Kidney epithelial cell (primary cell): ENCODE measurements at regions not wholly inside any gene's neighbourhood (a gene's known extent, or its start where the extent isn't known, plus 50 kb on each side); places are given as distances from the start of the nearest gene placed in this dataset.

Experiments used
- DNase-seq: peaks from one replicate; pipeline ENCODE4 v3.0.0-alpha.2; 2010; ENCODE audit warnings: low read depth
- H3K27me3 ChIP-seq: 2 replicates; pipeline ENCODE4 v1.6.0; 2011; ENCODE audit warnings: low read length; ENCODE audit not compliant: control insufficient read depth, insufficient read depth
- H3K36me3 ChIP-seq: 2 replicates; pipeline ENCODE4 v1.5.1; 2011; ENCODE audit warnings: low read length; ENCODE audit not compliant: control insufficient read depth, insufficient read depth
- H3K4me3 ChIP-seq: 2 replicates; pipeline ENCODE4 v1.5.1; 2011; ENCODE audit warnings: low read depth, mild to moderate bottlenecking, control low read depth, low read length
- TF ChIP-seq, protein P1 (sequence below): IDR thresholded peaks from 2 replicates; pipeline ENCODE4 v1.5.1; 2011; ENCODE audit warnings: mild to moderate bottlenecking, moderate library complexity, low read length, control low read depth, inconsistent platforms; ENCODE audit not compliant: insufficient read depth, poor library complexity, severe bottlenecking

DNA sequence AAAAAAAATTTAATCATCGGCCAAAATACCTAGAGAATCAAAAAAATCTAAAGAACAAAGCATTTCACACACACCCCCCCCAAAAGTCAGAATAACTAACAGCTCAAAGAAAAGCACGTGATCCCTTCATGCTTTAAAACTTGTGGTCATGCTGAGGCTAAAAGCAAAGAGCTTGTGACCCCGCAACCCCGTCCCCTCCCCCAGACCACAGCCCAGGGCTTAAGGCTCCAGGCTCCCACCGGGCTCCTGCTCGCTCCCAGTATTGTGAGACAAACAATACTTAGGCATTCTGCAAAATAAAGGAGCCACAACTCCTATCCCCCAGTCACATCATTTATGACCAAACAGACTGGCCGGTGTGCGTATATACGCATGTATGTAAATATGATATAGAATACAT lies 62.1 kb upstream of the CCDC160 start:
- no peaks in the 10 kb centered on the region for H3K36me3 ChIP-seq
- TF ChIP-seq, protein P1, sequence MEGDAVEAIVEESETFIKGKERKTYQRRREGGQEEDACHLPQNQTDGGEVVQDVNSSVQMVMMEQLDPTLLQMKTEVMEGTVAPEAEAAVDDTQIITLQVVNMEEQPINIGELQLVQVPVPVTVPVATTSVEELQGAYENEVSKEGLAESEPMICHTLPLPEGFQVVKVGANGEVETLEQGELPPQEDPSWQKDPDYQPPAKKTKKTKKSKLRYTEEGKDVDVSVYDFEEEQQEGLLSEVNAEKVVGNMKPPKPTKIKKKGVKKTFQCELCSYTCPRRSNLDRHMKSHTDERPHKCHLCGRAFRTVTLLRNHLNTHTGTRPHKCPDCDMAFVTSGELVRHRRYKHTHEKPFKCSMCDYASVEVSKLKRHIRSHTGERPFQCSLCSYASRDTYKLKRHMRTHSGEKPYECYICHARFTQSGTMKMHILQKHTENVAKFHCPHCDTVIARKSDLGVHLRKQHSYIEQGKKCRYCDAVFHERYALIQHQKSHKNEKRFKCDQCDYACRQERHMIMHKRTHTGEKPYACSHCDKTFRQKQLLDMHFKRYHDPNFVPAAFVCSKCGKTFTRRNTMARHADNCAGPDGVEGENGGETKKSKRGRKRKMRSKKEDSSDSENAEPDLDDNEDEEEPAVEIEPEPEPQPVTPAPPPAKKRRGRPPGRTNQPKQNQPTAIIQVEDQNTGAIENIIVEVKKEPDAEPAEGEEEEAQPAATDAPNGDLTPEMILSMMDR, result no peak
- no peak for DNase-seq
- H3K27me3 ChIP-seq, result peaks cover 11% of the 10 kb centered on the region
- no peak overlapping the region for H3K4me3 ChIP-seq

DNA sequence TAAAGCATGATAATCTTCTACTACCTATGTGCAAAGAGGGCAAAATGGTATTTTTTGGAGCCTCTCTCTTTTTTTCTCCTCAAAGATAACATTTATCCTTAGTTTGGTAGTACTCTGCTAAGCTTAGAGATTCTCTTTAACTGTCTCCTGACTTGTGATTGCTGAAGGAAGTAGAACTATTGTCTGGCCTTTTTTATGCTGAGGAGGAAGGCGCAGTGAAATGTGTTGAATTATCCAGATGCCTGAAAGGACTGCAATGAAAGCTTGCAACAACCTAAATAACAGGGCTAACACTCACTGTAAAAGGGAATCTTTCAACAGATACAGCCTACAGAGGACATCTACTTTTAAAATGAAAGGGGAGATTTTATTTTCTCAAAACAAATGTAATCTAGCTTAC lies 59.5 kb upstream of the CCDC160 start:
- DNase-seq, result no peak
- no peaks in the 10 kb centered on the region for H3K36me3 ChIP-seq
- no peak overlapping the region for H3K4me3 ChIP-seq
- TF ChIP-seq, protein P1, result no peak
- H3K27me3 ChIP-seq, result peaks cover 8% of the 10 kb centered on the region

DNA sequence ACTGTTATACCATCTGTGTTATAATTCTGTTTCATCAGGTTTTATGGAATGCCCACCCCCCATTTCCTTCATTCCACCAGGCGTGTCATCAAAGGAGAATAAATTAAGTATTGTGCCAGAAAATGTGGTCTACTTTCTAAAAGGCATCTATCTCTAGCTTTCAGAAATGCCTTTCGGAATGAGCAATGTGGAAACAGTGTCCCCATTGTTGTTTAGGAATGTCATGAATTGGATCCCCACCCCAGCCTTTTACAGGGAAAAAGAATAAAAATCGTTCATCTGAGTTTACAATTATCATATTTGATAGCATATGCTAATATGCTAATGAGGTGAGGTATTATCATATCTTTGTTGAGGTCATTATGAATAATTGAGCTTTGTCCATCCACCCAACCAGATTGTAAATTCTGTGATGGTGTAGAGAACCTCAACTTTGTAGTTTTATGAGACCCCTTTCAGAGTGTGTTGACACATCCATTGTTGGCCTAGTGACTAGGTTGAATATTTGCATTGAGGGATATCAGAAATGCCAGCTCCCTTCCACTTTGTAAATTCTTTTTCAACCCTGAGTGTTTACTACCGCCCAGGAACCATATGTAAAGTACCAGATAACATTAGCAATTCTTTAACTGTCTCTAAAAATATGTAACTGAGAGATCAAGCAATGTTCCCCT lies 56.2 kb upstream of the CCDC160 start:
- no peak overlapping the region for H3K4me3 ChIP-seq
- TF ChIP-seq, protein P1, result no peak
- no peak for DNase-seq
- H3K36me3 ChIP-seq, result no peaks in the 10 kb centered on the region
- H3K27me3 ChIP-seq, result no peaks in the 10 kb centered on the region

DNA sequence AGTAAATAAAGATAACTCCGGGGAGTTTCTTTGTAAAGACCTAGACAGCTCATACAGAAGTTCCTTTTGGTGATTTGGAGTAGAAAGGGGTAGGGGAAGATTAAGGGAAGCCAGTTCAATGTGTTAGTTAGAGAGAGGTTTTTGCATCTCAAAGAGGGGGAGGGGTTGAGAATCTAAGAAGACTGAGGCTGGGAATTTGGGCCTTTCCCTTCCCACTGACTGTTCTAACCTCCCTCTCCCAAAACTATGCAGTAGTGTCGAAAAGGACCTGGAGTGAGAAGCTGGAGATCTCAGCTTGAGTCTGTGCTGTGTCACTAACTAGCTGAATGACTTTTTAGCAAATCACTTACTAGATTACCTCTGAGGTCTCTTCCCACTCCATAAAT lies 55.7 kb upstream of the CCDC160 start:
- Histone ChIP-seq H3K27me3 (no peaks in the 10 kb centered on the region), H3K36me3 (no peaks in the 10 kb centered on the region), H3K4me3 (no peak overlapping the region)
- no peak for DNase-seq
- TF ChIP-seq, protein P1, result no peak

DNA sequence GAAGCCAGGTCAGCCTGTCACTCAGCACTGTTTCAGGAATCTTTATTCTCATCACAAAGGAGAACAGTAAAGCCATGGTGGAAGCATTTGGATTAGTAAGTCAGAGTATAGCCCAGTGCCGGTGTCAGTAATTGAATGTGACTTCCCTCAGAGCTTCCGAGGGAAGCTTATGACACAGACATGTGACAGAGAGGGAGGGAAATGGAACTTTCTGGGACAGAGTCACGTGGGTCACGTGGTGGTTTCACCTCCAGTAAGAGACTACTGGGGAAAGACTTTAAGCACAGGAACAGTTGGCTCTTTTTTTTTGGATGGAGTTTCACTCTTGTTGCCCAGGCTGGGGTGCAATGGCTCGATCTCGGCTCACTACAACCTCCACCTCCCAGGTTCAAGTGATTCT lies 53.3 kb upstream of the CCDC160 start:
- TF ChIP-seq, protein P1, result no peak
- DNase-seq, result no peak
- Histone ChIP-seq H3K27me3 (no peaks in the 10 kb centered on the region), H3K4me3 (no peak overlapping the region), H3K36me3 (no peaks in the 10 kb centered on the region)

DNA sequence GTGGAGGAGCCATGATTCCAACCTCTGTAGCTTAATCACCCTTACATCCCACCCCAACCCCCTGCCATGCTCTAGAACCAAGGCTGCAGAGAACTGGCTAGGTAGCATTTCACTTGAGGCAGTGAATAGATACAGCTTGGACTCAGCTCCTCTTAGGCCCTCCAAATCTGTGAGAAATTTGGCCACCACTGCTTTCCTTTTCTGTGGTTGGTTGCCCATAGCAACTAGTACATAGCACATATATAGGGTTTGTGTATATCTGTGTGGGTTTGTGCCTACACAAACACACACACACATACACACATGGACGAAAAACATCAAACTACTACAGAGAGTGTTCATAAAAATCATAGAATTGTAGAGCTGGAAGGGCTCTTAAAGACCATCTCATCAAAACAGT lies 52.0 kb upstream of the CCDC160 start:
- DNase-seq, result no peak
- Histone ChIP-seq H3K36me3 (no peaks in the 10 kb centered on the region), H3K4me3 (no peak overlapping the region), H3K27me3 (no peaks in the 10 kb centered on the region)
- TF ChIP-seq, protein P1, result no peak
